Tibial nerve (tissue), 4 donors: ENCODE measurements at regions not wholly inside any gene's neighbourhood (a gene's known extent, or its start where the extent isn't known, plus 50 kb on each side); places are given as distances from the start of the nearest gene placed in this dataset.

Source experiments
- DNase-seq, 2 donors: peaks; one replicate each; pipeline ENCODE4 v3.0.0-alpha.2; 2019; ENCODE audit warnings: low spot score in 2 of 2
- H3K27ac ChIP-seq, 4 donors: fragments of 200-600 bp; sonication (generic) in 3 of 4; one replicate each; pipeline ENCODE4 v1.5.1; 2017 to 2019; ENCODE audit warnings: mild to moderate bottlenecking in 1 of 4
- H3K27me3 ChIP-seq, 2 donors: fragments of 200-600 bp; sonication (generic) in 1 of 2; one replicate each; pipeline versions ENCODE4 v1.5.1 to v1.6.0; 2017 to 2019
- H3K36me3 ChIP-seq, 3 donors: fragments of 200-600 bp; sonication (generic); one replicate each; pipeline ENCODE4 v1.5.1; 2018 to 2019
- H3K4me1 ChIP-seq, 4 donors: fragments of 200-600 bp; sonication (generic) in 3 of 4; one replicate each; pipeline ENCODE4 v1.5.1; 2017 to 2019
- H3K4me3 ChIP-seq, 4 donors: fragments of 200-600 bp; sonication (generic) in 3 of 4; one replicate each; pipeline ENCODE4 v1.5.1; 2017 to 2019; ENCODE audit warnings: mild to moderate bottlenecking in 1 of 4, moderate library complexity in 1 of 4
- H3K9me3 ChIP-seq, 4 donors: fragments of 200-600 bp; sonication (generic) in 3 of 4; one replicate each; pipeline ENCODE4 v1.5.1; 2017 to 2019
- EP300 ChIP-seq, 2 donors: sonication (generic); formaldehyde crosslinking; IDR thresholded peaks; one replicate each; pipeline ENCODE4 v1.6.1; 2017; ENCODE audit warnings: antibody characterized with exemption in 2 of 2, mild to moderate bottlenecking in 1 of 2
- POLR2A ChIP-seq, 2 donors: fragments of 450-650 bp; IDR thresholded peaks; one replicate each; pipeline ENCODE4 v1.6.1; 2017; ENCODE audit warnings: antibody characterized with exemption in 2 of 2, mild to moderate bottlenecking in 2 of 2, moderate library complexity in 2 of 2
- WGBS, 2 donors: methylation state at CpG; one replicate each; pipeline ENCODE4 v1.1.5; 2018; 5-methylcytosine and 5-hydroxymethylcytosine counted together
- TF ChIP-seq, protein P1 (sequence below), 5 experiments: fragments of 200-600 bp in 3 of 5; fragments of 450-650 bp in 2 of 5; sonication (generic) in 3 of 5; IDR thresholded peaks; one replicate each; pipeline ENCODE4 v1.5.1; 2016 to 2019; ENCODE audit warnings: antibody characterized with exemption in 5 of 5, mild to moderate bottlenecking in 3 of 5, moderate library complexity in 2 of 5

DNA sequence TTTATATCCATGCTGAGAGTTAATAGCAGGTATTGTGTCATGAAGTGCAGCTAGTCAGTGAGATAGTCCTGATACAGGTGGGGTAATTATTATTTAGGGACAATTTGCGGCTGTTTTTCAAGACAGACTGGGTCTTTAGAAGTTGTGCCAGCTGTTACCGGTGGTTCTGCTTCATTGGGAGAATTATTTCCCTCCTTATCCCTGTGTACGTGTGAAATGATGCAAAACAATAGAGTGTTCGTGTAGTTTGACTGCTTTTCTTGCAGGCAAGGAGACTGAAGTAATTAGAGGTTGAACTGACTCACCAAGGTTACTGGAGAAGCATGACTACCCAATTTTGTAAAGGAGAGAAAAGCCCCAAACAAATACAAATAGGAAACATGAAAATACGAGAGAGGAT lies 101.7 kb downstream of the ARRDC3 start:
- Histone ChIP-seq H3K9me3 (no peaks in the 10 kb centered on the region), H3K4me1 (peaks cover 0 to 17% (median 3%) of the 10 kb centered on the region in 4 donors), H3K27ac (peak overlapping the region in 3 of 4 donors; percentile 80 to 93 (median 89))

DNA sequence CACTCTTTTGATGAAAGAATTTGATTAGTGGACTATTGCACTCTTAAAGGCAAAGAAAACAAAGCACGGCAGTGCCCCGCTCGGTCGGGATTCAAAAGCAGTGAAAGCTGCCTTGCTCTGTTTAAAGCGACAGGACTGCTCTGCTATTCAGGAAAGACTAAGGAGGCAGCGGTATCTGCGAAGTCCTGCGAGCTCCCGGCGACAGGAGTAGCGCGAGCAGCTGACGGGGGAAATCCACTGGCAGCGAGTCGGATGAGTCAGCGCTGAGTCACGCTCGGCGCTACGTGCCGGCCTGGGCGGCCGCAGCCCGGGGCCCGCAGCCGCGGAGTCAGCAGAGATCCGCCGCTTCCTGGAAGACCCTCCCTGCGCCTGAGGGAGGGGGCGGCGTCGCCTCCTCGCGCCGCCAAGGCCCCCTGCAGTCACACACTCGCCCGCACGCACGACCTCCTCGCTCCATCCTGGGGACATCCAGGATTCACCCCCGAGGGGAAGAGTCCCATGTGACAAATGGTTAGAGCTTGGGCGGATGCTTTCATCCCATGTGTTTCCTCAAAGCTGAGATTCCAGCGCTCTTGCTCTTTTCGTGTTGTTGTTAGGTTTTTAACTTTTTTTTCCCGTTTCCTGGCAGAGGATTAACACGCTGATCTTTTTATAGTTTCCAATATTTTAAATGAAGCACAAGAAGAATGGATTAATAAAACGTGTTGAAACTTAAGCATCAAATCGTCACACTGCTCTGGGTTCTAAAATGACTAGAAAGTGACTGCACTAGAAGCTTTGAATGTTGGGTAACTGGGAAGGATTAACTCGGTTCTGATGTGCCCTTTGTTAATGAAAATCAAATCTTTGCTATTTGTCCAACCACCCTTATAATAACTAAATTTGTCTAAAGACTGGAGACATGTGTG lies 102.5 kb downstream of the ARRDC3 start:
- H3K4me3 ChIP-seq, result peak overlapping the region; percentile 49 to 76 (median 55)
- TF ChIP-seq POLR2A (IDR thresholded peaks at IDR 0.05) (peak; percentile 40 to 48), EP300 (IDR thresholded peaks at IDR 0.05) (peak in 1 of 2 donors; percentile 95)
- TF ChIP-seq, protein P1, sequence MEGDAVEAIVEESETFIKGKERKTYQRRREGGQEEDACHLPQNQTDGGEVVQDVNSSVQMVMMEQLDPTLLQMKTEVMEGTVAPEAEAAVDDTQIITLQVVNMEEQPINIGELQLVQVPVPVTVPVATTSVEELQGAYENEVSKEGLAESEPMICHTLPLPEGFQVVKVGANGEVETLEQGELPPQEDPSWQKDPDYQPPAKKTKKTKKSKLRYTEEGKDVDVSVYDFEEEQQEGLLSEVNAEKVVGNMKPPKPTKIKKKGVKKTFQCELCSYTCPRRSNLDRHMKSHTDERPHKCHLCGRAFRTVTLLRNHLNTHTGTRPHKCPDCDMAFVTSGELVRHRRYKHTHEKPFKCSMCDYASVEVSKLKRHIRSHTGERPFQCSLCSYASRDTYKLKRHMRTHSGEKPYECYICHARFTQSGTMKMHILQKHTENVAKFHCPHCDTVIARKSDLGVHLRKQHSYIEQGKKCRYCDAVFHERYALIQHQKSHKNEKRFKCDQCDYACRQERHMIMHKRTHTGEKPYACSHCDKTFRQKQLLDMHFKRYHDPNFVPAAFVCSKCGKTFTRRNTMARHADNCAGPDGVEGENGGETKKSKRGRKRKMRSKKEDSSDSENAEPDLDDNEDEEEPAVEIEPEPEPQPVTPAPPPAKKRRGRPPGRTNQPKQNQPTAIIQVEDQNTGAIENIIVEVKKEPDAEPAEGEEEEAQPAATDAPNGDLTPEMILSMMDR (IDR thresholded peaks at IDR 0.05), result peak in 1 of 5 experiments; percentile 31
- peak overlapping the region; percentile 78 to 93 (median 84) for H3K27ac ChIP-seq
- no peaks in the 10 kb centered on the region for H3K36me3 ChIP-seq
- WGBS, 2 donors, result 1% methylated on average over 27 to 32 of the region's 50 CpGs
- peak; percentile 83 to 85 for DNase-seq
- H3K4me1 ChIP-seq, result peaks cover 0 to 17% (median 3%) of the 10 kb centered on the region in 4 donors
- no peaks in the 10 kb centered on the region for H3K27me3 ChIP-seq
- H3K9me3 ChIP-seq, result no peaks in the 10 kb centered on the region

More for the DNA sequence above, 101.7 kb downstream of the ARRDC3 start:
- WGBS, 2 donors, result 53 to 55% methylated on average over 5 of the region's 5 CpGs
- DNase-seq, result no peak
- TF ChIP-seq, protein P1 (IDR thresholded peaks at IDR 0.05), result no peak
- TF ChIP-seq EP300 (IDR thresholded peaks at IDR 0.05) (no peak), POLR2A (IDR thresholded peaks at IDR 0.05) (no peak)
- no peaks in the 10 kb centered on the region for H3K36me3 ChIP-seq
- no peak overlapping the region for H3K4me3 ChIP-seq
- no peaks in the 10 kb centered on the region for H3K27me3 ChIP-seq

DNA sequence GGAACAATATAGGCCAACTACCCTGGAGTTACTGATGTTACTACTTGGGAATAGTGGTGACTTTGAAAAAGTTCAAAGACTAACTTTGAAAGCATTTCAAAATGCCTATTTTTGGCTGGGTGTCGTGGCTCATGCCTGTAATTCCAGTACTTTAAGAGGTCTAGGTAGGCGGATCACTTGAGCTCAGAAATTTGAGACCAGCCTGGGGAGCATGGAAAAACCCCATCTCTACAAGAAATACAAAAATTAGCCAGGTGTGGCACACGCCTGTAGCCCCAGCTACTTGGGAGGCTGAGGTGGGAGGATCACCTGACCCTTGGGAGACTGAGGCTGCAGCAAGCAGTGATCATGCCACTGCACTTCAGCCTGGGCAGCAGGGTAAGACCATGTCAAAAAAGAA lies 105.3 kb downstream of the ARRDC3 start:
- Histone ChIP-seq H3K27ac (no peak overlapping the region), H3K27me3 (no peaks in the 10 kb centered on the region), H3K9me3 (no peaks in the 10 kb centered on the region), H3K36me3 (no peaks in the 10 kb centered on the region), H3K4me1 (peaks cover 0 to 12% (median 3%) of the 10 kb centered on the region in 4 donors), H3K4me3 (no peak overlapping the region)
- no peak for DNase-seq
- no peak for TF ChIP-seq POLR2A (IDR thresholded peaks at IDR 0.05)
- TF ChIP-seq, protein P1 (IDR thresholded peaks at IDR 0.05), result no peak
- TF ChIP-seq EP300 (IDR thresholded peaks at IDR 0.05), result no peak
- 87 to 91% methylated on average over 3 of the region's 3 CpGs for WGBS, 2 donors

DNA sequence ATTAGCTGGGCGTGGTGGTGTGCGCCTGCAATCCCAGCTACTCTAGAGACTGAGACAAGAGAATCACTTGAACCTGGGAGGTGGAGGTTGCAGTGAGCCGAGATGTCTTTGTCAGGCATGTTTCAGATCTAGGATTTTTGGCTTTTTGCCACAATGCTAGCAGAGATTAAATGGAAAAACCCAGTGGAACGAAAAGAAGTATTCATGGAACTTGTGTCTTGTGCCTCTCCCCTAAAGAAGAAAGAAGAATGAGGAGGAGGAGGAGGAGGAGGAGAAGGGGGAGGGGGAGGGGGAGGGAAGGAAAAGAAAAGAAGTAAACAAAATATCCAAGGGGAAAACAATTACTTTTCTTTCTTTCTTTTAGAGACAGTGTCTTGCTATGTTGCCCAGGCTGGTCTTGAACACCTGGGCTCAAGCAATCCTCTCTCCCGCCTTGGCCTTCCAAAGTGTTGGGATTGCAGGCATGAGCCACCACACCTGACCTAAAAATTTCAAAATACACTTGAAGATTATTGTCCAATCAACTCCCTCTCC lies 106.0 kb downstream of the ARRDC3 start:
- H3K9me3 ChIP-seq, result no peaks in the 10 kb centered on the region
- DNase-seq, result no peak
- peaks cover 0 to 12% (median 3%) of the 10 kb centered on the region in 4 donors for H3K4me1 ChIP-seq
- no peaks in the 10 kb centered on the region for H3K36me3 ChIP-seq
- 48 to 50% methylated on average over 5 of the region's 5 CpGs for WGBS, 2 donors
- H3K4me3 ChIP-seq, result no peak overlapping the region
- H3K27me3 ChIP-seq, result no peaks in the 10 kb centered on the region
- TF ChIP-seq EP300 (IDR thresholded peaks at IDR 0.05), result no peak
- TF ChIP-seq POLR2A (IDR thresholded peaks at IDR 0.05), result no peak
- TF ChIP-seq, protein P1 (IDR thresholded peaks at IDR 0.05), result no peak
- H3K27ac ChIP-seq, result no peak overlapping the region

DNA sequence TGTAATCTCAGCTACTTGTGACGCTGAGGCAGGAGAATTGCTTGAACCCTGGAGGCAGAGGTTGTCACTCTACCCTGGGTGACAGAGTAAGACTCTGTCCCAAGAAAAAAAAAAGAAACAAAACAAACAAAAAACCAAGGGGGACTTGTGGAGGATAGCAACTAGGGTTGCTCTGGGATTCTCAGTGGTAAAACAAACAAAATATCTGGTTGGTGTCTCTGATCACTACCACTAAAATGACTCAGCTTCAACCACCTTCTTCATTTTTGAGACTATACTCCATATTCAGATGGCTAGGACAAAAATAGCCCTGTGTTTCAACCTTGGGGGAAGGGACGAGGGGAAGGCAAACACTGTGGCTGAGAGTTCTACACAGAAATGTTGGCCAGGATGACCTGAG lies 110.3 kb downstream of the ARRDC3 start:
- H3K4me3 ChIP-seq, result no peak overlapping the region
- H3K4me1 ChIP-seq, result no peaks in the 10 kb centered on the region
- H3K36me3 ChIP-seq, result no peaks in the 10 kb centered on the region
- WGBS, 2 donors, result 68 to 70% methylated on average over 2 of the region's 2 CpGs
- no peaks in the 10 kb centered on the region for H3K27me3 ChIP-seq
- TF ChIP-seq POLR2A (IDR thresholded peaks at IDR 0.05) (no peak), EP300 (IDR thresholded peaks at IDR 0.05) (no peak)
- TF ChIP-seq, protein P1 (IDR thresholded peaks at IDR 0.05), result no peak
- no peak for DNase-seq
- H3K27ac ChIP-seq, result no peak overlapping the region
- H3K9me3 ChIP-seq, result no peaks in the 10 kb centered on the region
